ENCODE measurements at regions not wholly inside any gene's neighbourhood (a gene's known extent, or its start where the extent isn't known, plus 50 kb on each side); places are given as distances from the start of the nearest gene placed in this dataset.

DNA sequence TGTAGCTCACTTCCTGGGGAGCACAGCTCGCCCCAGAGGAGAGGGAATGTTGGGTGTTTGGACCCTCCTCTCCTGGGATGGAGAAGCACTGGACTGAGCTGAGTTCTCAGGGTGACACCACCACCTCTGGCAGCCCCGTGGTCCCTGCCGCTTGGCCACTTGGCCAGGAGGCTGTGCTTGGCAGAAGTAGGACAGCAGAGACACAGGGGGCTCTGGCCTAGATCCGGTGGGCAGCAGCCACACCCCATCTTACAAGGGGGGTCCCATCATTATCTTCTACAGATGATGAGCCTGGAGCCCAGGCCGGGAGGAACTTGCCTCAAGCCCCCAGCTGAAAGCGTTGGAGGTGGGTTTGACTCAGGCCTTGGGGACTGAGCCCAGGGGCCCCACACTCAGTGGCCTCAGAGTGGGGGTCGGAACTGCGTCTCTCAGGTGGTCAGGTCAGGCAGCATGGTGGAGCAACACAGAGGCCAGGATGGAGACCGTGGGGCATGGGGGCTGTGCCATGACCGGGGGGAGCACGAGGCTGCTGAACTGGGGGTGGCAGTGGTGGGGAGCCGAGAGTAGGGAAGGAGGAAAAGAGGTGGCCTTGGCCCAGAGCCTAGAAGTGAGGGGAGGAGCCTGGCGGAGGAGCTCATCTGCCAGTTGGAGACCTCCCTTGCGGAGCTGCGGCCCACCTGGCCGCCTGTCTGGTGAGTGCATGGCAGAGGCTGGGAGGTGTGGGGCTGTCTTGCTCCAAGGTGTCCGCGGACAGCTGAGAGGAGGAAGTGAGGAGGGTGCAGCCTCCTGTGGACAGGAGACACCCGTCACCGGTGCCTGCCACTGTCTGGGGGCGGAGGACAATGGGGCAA is 63.6 kb upstream of the HDAC4 start:
- Histone ChIP-seq H3K4me3 (ENCODE audit: low read length) (no peak overlapping the region), H3K9me3 (ENCODE audit: control insufficient read depth, insufficient read depth, low read length) (no peaks in the 10 kb centered on the region), H3K4me1 (ENCODE audit: control insufficient read depth, insufficient read depth, low read length) (peaks cover 12% of the 10 kb centered on the region), H3K36me3 (ENCODE audit: control insufficient read depth, insufficient read depth, low read length) (no peaks in the 10 kb centered on the region), H3K27ac (ENCODE audit: low read length) (no peak overlapping the region), H3K27me3 (ENCODE audit: control insufficient read depth, insufficient read depth, low read length) (no peaks in the 10 kb centered on the region)
- Mint-ChIP-seq H3K27me3 (ENCODE audit: low read depth in 2 of 2) (peaks cover 0 to 3% of the 10 kb centered on the region in 2 donors), H3K36me3 (no peaks in the 10 kb centered on the region), H3K4me1 (no peaks in the 10 kb centered on the region), H3K27ac (no peak overlapping the region), H3K9me3 (no peaks in the 10 kb centered on the region), H3K4me3 (no peak overlapping the region)
- TF ChIP-seq, protein P1, sequence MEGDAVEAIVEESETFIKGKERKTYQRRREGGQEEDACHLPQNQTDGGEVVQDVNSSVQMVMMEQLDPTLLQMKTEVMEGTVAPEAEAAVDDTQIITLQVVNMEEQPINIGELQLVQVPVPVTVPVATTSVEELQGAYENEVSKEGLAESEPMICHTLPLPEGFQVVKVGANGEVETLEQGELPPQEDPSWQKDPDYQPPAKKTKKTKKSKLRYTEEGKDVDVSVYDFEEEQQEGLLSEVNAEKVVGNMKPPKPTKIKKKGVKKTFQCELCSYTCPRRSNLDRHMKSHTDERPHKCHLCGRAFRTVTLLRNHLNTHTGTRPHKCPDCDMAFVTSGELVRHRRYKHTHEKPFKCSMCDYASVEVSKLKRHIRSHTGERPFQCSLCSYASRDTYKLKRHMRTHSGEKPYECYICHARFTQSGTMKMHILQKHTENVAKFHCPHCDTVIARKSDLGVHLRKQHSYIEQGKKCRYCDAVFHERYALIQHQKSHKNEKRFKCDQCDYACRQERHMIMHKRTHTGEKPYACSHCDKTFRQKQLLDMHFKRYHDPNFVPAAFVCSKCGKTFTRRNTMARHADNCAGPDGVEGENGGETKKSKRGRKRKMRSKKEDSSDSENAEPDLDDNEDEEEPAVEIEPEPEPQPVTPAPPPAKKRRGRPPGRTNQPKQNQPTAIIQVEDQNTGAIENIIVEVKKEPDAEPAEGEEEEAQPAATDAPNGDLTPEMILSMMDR (IDR thresholded peaks at IDR 0.05) = no peak
- no peak for DNase-seq
- 87% methylated on average over 21 of the region's 21 CpGs for WGBS (ENCODE audit: insufficient coverage)
- intact Hi-C loops (cut with micrococcal nuclease) = no loop called here
- no peak for ATAC-seq

DNA sequence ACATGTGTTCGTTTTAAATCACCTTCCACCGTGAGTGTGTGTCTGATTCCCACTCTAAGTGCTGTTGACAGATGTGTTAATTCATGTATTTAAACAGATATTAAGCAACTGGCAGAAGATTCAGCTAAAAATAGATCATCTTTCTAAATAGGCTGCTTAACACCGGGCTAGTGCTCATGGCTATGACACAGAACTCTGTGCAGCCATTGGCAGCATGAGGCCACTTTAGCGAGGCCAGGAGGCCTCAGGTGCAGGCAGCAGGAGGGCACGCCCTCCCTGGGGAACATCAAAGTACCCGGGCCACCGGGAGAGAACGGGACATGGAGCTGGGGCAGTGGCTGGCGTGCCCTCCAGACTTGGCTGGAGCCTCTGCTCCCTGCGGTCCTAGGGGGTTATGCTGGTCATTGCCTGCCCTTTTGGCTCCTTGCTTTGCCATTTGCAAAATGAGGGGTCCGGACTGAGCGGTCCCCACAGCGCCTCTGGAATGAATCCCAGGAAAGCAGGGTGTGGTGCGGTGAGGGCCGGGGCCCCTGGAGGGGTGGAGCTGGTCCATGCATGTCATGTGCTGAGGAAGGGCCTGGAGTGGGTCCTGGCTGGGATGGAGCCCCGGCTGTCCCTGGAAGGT is 62.8 kb upstream of the HDAC4 start:
- Mint-ChIP-seq H3K4me1 (no peaks in the 10 kb centered on the region), H3K4me3 (no peak overlapping the region), H3K9me3 (no peaks in the 10 kb centered on the region), H3K36me3 (no peaks in the 10 kb centered on the region), H3K27ac (no peak overlapping the region), H3K27me3 (ENCODE audit: low read depth in 2 of 2) (peaks cover 0 to 3% of the 10 kb centered on the region in 2 donors)
- TF ChIP-seq, protein P1 (IDR thresholded peaks at IDR 0.05) = no peak
- Histone ChIP-seq H3K27me3 (ENCODE audit: control insufficient read depth, insufficient read depth, low read length) (no peaks in the 10 kb centered on the region), H3K9me3 (ENCODE audit: control insufficient read depth, insufficient read depth, low read length) (no peaks in the 10 kb centered on the region), H3K4me1 (ENCODE audit: control insufficient read depth, insufficient read depth, low read length) (peaks cover 12% of the 10 kb centered on the region), H3K4me3 (ENCODE audit: low read length) (no peak overlapping the region), H3K36me3 (ENCODE audit: control insufficient read depth, insufficient read depth, low read length) (no peaks in the 10 kb centered on the region), H3K27ac (ENCODE audit: low read length) (no peak overlapping the region)
- ATAC-seq (no peak), DNase-seq (no peak)
- intact Hi-C loops (cut with micrococcal nuclease) = no loop called here
- 89% methylated on average over 16 of the region's 16 CpGs for WGBS (ENCODE audit: insufficient coverage)

DNA sequence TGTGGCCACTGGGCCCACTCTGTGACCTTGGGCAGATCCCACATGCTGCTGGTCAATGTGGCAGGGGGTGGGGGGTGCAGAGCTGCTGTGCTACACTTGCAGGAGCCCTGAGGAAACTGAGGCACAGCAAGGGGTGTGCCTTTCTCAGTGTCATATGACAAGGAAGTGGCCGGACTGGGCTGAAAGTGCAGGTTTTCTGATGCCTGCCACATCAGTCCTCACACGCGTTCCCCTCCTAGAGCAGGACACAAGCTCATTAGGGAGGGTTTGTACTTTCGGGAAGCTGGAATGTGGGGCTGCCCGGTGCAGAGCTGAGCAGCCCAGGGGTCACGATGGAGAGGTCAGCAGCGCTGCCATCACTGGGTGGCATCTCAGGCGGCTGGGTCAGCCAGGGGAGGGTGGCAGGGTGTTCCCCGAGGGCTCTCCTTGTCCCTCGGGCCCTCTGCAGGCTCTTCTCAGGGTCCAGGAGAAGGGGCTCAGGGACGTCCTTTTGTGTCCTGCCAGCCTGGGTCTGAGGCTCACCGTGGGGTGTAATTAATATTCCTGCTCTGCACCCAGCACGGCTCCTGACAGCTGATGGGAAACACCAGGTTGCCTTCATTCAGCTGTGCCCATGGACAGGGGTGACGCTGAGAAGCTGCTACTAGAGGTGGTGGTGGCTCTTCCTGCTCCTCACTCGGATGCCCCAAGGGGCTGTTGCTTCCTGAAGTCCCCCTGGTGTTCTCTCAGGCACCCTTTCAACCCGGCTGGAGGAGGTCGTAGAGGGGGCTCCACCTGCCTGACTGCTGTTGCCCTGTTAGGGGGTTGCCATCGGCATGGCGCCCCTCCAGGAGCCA is 62.1 kb upstream of the HDAC4 start:
- TF ChIP-seq, protein P1 (IDR thresholded peaks at IDR 0.05) = no peak
- WGBS (ENCODE audit: insufficient coverage) = 88% methylated on average over 19 of the region's 19 CpGs
- Histone ChIP-seq H3K27me3 (ENCODE audit: control insufficient read depth, insufficient read depth, low read length) (no peaks in the 10 kb centered on the region), H3K27ac (ENCODE audit: low read length) (no peak overlapping the region), H3K9me3 (ENCODE audit: control insufficient read depth, insufficient read depth, low read length) (no peaks in the 10 kb centered on the region), H3K4me1 (ENCODE audit: control insufficient read depth, insufficient read depth, low read length) (peaks cover 12% of the 10 kb centered on the region), H3K36me3 (ENCODE audit: control insufficient read depth, insufficient read depth, low read length) (no peaks in the 10 kb centered on the region), H3K4me3 (ENCODE audit: low read length) (no peak overlapping the region)
- no peaks in the 10 kb centered on the region for H3K36me3 Mint-ChIP-seq
- H3K27me3 Mint-ChIP-seq (ENCODE audit: low read depth in 2 of 2) = peaks cover 0 to 3% of the 10 kb centered on the region in 2 donors
- no peaks in the 10 kb centered on the region for H3K9me3 Mint-ChIP-seq
- H3K27ac Mint-ChIP-seq = no peak overlapping the region
- H3K4me1 Mint-ChIP-seq = no peaks in the 10 kb centered on the region
- intact Hi-C loops (cut with micrococcal nuclease) = no loop called here
- H3K4me3 Mint-ChIP-seq = no peak overlapping the region
- ATAC-seq (no peak), DNase-seq (no peak)
